ENCODE measurements at regions not wholly inside any gene's neighbourhood (a gene's known extent, or its start where the extent isn't known, plus 50 kb on each side); places are given as distances from the start of the nearest gene placed in this dataset.

DNA sequence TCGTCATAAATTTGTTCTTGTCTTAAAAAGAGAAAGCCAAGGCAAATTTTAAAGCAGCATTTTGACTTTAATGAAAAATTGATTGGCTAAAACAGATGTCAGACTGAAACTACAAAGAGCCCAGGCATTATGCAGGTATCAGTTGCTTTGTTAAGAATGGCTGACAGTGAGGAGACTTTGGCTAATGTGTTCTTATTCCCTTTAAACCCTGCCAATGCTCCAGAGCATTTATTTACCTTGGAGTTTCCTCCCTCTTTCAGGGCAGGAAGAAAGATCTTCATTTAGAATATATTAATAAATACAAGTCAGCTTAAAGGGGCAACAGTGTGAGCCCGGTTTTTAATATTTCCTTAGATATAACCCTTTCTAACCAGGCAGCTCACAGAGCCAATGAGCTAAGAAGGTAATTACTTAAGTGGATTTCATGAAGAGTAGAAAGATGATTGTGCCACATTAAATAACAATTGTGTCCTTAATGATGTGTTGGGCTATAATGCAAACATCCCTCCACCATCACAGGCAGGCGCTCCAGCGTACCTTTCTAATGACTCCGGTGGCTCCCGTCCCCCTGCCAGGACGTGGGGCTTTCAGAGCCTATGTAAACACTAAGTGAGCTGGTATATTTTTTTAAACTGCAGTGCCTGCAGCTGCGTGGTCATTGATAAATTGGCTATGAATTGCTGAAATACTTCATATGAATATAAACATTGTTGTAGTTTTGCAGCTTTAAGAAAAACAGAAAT is 349.4 kb upstream of the POU3F3 start:
- TF ChIP-seq POLR2A (IDR thresholded peaks at IDR 0.05; ENCODE audit: low read depth, low read length): no peak
- FAIRE-seq (no peak), DNase-seq (ENCODE audit: insufficient read length, low spot score) (no peak)

DNA sequence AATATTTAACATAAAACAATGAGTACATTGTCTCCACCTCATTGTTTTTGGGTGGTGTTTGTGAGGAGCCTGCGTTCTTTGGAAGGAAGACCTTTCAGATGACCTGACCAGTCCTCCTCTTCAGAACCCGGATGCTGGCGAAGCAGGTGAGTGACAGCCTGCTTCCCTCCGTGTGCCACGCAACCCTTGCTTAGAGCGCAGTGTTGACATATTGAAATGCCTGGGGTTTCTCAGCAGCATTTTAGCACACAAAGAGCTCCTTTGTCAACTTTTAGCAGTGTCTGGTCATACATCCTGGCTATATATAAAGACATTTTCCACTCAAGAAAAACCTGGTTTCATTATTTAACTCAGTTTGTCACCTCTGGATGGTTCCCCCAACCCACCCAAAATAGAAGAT is 335.7 kb upstream of the POU3F3 start:
- no peak for TF ChIP-seq POLR2A (IDR thresholded peaks at IDR 0.05; ENCODE audit: low read depth, low read length)
- FAIRE-seq: no peak

DNA sequence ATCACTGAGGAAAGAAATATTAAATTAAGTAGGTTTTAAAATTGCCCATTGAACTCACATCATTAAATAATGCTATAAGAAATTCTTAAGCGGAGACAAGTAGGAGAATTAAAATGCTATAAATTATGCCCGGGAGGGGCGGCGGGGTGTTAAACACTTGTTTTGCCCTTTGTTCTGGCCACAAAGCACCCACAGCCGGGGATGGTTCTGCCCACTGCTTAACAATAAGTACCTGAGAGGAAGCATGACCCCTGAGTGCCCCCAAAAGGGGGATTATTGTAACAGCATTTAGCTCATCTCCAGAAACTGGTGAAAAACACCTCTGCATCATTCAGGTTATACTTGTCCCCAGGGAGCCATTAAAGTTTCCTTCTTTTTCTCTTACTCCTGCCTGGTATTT is 332.7 kb upstream of the POU3F3 start:
- FAIRE-seq (no peak), DNase-seq (ENCODE audit: insufficient read length, low spot score) (no peak)
- no peak for TF ChIP-seq POLR2A (IDR thresholded peaks at IDR 0.05; ENCODE audit: low read depth, low read length)

More for the DNA sequence above, 335.7 kb upstream of the POU3F3 start:
- no peak for DNase-seq (ENCODE audit: insufficient read length, low spot score)

DNA sequence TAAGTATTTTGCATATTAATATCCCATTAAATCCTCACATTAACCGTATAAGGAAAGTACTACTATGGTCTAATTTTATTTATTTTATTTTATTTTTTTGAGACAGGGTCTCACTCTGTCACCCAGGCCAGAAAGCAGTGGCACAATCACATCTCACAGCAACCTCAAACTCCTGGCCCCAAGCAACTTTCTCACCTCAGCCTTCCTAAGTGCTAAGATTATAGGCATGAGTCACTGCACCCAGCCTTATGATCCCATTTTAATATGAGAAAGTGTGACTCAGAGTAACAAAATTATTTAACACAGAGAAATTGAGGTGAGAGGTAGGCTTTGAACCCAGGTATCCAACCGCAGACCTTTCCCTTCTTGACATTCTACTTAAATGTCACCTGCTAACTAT is 330.0 kb upstream of the POU3F3 start:
- no peak for FAIRE-seq
- TF ChIP-seq POLR2A (IDR thresholded peaks at IDR 0.05; ENCODE audit: low read depth, low read length): no peak
- DNase-seq (ENCODE audit: insufficient read length, low spot score): no peak

DNA sequence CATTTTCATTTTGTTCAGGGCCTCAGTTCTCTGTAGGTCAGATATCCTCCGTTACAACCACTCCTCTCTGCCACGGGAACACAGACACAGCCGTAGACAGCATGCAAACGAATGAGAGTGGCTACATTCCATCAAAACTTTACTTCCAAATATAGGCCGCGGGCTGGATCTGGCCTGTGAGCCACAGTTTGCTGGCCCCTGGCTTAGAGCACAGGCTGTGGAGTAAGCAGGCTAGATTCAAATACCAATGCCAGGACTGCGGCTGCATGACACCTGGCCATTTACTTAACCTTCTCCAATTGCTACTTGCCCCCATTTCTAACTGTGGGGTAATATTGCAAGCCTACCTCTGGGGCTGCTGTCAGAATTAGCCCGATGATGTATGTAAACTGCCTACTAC is 325.8 kb upstream of the POU3F3 start:
- no peak for TF ChIP-seq POLR2A (IDR thresholded peaks at IDR 0.05; ENCODE audit: low read depth, low read length)
- FAIRE-seq (no peak), DNase-seq (ENCODE audit: insufficient read length, low spot score) (no peak)

DNA sequence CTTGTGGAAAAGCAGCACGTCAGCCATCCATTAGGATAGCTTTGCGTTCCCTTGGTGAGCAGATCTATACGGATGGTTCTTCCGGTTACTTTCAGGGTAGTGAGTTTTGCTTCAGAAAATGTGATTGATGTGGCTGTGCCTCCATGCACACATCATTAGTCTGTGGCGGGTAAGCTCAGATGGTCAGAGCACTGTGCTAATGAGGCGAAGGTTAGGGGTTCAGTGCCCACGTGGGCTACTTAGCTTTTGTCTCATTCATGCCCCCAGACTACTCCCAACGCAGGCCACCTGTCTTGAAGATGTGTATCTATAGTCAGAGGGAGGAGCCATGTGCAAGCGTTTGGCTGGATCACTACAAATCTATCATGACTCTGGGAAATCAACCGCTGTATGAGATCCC is 322.8 kb upstream of the POU3F3 start:
- DNase-seq (ENCODE audit: insufficient read length, low spot score) (no peak), FAIRE-seq (no peak)
- TF ChIP-seq POLR2A (IDR thresholded peaks at IDR 0.05; ENCODE audit: low read depth, low read length): no peak

DNA sequence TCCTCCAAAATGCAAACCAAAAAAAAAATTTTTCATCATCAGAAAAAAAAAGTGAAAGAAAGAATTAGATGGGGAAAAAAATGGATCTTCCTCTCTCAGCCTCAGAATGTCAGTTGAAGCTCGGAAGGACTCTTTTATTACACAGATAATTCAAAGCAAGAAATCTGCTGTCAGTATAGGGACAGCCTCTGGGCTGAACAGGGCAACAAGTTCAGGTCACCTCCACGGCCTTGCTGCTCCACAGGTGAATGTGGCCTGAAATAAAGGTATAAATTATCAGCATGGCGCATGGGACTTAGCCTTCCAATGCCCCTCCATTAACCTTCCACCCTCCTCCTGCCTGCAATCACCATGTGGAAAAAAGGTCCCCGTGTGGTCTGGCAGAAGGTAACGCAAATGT is 316.8 kb upstream of the POU3F3 start:
- no peak for FAIRE-seq
- TF ChIP-seq POLR2A (IDR thresholded peaks at IDR 0.05; ENCODE audit: low read depth, low read length): no peak

DNA sequence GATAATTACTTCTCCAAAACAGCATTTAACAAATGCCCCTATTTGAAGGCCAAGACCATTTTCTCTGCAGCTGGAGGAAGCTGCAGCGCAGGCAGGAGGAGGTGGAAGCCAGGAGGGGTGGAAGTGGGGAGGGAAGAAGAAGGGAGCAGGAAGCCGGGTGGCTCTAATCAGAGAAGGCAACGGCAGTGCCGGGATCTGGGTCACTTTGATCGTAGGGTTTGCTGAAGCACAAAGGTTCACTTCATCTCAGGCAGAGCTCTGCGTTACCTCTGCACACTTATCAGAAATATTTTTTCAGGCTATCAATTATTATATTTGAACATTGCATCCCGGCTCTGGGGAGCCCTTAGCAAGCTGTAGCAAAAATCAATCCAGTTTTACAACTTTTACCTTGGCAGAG is 315.8 kb upstream of the POU3F3 start:
- DNase-seq (ENCODE audit: insufficient read length, low spot score) (no peak), FAIRE-seq (no peak)

More for the DNA sequence above, 316.8 kb upstream of the POU3F3 start:
- no peak for DNase-seq (ENCODE audit: insufficient read length, low spot score)

DNA sequence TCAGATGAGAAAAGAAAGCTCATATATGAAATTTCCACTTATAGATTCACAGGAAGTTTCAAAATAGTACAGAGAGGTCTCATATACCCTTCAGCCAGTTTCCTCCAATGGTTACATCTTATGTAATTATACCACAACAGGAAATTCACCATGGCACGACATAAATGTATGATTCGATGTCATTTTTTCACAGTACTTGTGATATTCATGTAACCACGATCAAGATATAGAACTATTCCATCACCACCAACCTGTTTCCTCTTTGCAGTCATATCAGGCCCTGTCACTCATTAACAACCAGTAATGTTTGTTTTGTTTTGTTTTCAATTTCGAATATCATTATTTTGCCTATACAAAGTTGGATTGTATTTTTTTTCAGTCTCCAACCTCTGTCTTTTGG is 314.3 kb upstream of the POU3F3 start:
- no peak for DNase-seq (ENCODE audit: insufficient read length, low spot score)
- FAIRE-seq: no peak
- no peak for TF ChIP-seq POLR2A (IDR thresholded peaks at IDR 0.05; ENCODE audit: low read depth, low read length)

More for the DNA sequence above, 315.8 kb upstream of the POU3F3 start:
- no peak for TF ChIP-seq POLR2A (IDR thresholded peaks at IDR 0.05; ENCODE audit: low read depth, low read length)

DNA sequence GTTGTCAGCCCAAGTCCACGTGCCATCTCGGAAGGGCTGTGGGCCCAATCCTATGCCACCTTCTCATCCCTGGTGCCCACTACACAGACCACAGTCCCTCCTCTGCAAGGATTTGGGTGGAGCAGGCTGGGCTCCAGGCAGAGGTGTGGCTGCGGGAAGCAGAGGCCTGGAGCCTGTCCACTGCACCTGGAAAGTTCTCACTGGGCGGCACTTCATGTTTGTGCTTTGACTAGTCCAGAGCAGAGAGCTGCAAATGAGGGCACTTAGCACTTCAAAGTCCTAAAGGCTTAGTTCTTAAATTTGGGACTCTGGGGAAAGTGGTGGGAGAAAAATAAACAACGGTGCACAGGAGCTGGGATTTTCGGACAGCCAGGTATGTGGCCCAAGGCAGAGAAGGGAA is 308.9 kb upstream of the POU3F3 start:
- DNase-seq (ENCODE audit: insufficient read length, low spot score): no peak
- TF ChIP-seq POLR2A (IDR thresholded peaks at IDR 0.05; ENCODE audit: low read depth, low read length): no peak
- FAIRE-seq: no peak

DNA sequence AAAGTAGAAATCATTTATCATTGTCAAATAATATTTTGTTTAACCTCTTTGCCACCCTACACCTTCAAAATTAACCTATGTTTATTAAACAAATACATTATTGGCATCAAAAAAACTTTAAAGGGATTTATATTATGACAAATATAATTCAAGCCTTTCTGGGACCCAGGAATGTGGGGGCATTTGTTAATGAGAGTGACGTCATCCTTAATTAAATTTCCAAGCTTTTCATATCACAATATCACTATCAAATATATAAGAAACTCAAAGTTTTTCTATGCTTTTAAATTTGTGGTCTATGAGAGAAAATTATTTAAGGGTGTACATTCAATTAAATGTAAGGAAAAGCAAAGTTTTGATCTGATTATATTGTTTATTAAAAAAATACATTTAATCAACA is 307.4 kb upstream of the POU3F3 start:
- FAIRE-seq (no peak), DNase-seq (ENCODE audit: insufficient read length, low spot score) (no peak)
- no peak for TF ChIP-seq POLR2A (IDR thresholded peaks at IDR 0.05; ENCODE audit: low read depth, low read length)

DNA sequence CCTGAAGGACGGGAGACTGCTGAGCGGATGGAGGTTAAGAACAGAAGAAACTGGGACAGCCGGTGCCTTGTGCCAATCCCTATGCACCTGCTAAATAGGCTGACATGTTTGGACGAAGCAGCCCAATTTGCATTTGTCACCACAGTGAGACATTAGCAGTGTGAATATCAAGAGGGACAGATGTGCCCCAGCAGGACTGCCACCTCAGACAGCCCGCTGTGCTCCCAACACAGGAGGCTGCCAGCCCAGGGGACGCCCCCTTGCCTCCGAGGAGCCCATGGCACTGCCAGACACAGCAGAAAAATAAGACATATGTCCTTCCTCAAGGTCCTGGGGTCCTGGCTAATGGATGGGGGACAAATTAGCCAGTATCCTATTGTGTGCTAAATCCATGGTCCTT is 306.7 kb upstream of the POU3F3 start:
- no peak for TF ChIP-seq POLR2A (IDR thresholded peaks at IDR 0.05; ENCODE audit: low read depth, low read length)
- FAIRE-seq: no peak

DNA sequence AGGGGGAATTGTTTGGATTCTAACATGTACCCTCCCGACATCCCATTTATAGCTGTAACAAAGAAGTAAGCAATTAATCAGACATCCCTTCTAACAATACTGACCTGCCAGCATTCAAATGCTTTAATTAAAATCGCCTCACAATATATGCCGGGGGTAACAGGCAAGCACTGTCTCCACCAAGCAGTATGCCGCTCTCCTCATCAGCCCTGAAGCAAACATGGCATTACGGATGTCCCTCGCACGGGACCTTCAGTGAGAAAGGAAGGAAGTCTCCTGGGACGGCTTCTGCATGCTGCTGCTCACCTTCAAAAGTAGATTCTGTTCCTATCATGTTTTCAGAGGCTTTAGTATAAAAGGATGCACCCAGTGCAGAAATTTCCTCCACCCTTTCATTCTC is 292.7 kb upstream of the POU3F3 start:
- no peak for FAIRE-seq
- TF ChIP-seq POLR2A (IDR thresholded peaks at IDR 0.05; ENCODE audit: low read depth, low read length): no peak
- DNase-seq (ENCODE audit: insufficient read length, low spot score): no peak

More for the DNA sequence above, 306.7 kb upstream of the POU3F3 start:
- DNase-seq (ENCODE audit: insufficient read length, low spot score): no peak

DNA sequence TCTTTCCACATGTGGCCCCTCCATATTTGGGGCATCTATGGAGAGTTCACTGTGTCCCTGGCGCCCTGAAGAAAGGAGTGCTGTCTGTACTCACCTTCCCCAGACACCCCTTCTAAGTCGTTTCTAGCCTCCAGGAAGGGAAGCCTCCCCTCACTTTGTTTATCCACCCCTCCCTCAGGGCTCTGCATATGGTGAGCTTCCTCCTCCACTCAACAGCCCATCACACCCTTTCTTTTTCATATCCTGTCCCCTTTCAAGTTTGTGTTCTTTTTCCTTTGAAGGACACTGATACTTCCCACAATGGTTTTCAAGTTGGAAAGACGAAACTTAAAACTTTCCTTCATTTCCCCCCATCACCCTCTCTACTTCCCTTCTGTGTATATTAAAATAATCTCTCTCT is 291.4 kb upstream of the POU3F3 start:
- DNase-seq (ENCODE audit: insufficient read length, low spot score) (no peak), FAIRE-seq (no peak)
- no peak for TF ChIP-seq POLR2A (IDR thresholded peaks at IDR 0.05; ENCODE audit: low read depth, low read length)

DNA sequence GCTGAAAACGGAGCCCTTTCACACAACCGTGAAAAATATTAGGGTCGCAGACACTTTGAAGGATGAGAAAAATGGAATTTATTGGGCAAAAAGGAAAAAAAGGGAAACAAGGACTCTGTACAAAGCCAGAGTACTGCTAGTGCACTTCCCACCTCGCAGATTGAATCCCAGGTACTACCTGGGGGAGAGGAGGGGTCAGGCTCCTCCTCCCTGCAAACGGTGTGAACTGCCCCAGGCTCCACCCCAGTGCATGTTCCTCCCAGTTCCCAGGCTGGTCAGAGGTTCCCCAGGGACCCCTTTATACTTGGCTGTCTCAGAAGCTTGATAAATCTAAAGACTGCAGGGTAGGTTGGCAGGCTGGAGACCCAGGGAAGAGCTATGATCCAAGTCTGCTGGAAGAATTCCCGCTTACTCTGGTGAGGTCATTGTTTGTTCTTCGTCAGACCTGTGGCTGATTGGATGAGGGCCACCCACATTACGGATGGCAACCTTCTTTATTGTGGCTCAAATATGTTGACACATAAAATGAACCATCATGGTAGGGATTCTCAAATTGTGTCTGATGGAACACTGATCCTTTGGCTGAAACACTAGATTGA is 290.4 kb upstream of the POU3F3 start:
- no peak for DNase-seq (ENCODE audit: insufficient read length, low spot score)
- TF ChIP-seq POLR2A (IDR thresholded peaks at IDR 0.05; ENCODE audit: low read depth, low read length): no peak
- FAIRE-seq: no peak

Measured in H54 (cell line).